HUES6 (cell line): ENCODE measurements at regions not wholly inside any gene's neighbourhood (a gene's known extent, or its start where the extent isn't known, plus 50 kb on each side); places are given as distances from the start of the nearest gene placed in this dataset.

Experiments
- H3K27ac ChIP-seq: 2 replicates; pipeline ENCODE4 v1.7.0; 2013; ENCODE audit warnings: low read depth, mild to moderate bottlenecking, low read length, inconsistent platforms
- H3K27me3 ChIP-seq: 2 replicates; pipeline ENCODE4 v1.6.1; 2013; ENCODE audit warnings: low read length; ENCODE audit not compliant: control insufficient read depth, insufficient read depth
- H3K36me3 ChIP-seq: 2 replicates; pipeline ENCODE4 v1.6.1; 2013; ENCODE audit warnings: low read length; ENCODE audit not compliant: control insufficient read depth, insufficient read depth
- H3K4me1 ChIP-seq: 2 replicates; pipeline ENCODE4 v1.6.1; 2013; ENCODE audit warnings: low read length; ENCODE audit not compliant: control insufficient read depth, insufficient read depth
- H3K4me3 ChIP-seq: 2 replicates; pipeline ENCODE4 v1.5.1; 2013; ENCODE audit warnings: low read depth, low read length
- H3K9ac ChIP-seq: one replicate; pipeline ENCODE4 v1.6.1; 2013; ENCODE audit warnings: mild to moderate bottlenecking, low read length
- H3K9me3 ChIP-seq: 2 replicates; pipeline ENCODE4 v1.6.1; 2013; ENCODE audit warnings: low read depth, low read length; ENCODE audit not compliant: control insufficient read depth, insufficient read depth

DNA sequence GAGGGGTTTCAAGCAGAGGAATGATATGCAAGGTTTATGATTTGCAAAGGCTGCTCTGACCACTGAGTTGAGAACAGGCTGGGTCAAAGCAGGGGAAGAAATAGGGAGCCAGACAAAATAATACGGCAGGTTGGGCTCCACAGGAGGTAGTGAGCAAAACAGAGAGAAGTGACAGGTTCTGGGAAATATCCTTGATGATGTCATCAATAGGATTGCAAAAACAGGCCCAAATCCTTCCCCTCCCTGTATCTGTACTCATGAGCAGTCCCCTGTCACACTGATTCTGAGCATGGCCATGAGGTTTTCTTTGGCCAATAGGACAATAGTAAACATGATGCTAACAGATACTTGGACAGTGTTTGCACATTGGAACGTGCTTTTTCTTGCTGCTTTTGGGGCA is 471.8 kb upstream of the BRINP1 start:
- Histone ChIP-seq H3K36me3 (no peaks in the 10 kb centered on the region), H3K4me1 (peaks cover 10% of the 10 kb centered on the region; the same call in 1 of the 2 replicates), H3K9ac (no peak overlapping the region), H3K27ac (no peak overlapping the region), H3K9me3 (no peaks in the 10 kb centered on the region), H3K4me3 (no peak overlapping the region), H3K27me3 (no peaks in the 10 kb centered on the region)

DNA sequence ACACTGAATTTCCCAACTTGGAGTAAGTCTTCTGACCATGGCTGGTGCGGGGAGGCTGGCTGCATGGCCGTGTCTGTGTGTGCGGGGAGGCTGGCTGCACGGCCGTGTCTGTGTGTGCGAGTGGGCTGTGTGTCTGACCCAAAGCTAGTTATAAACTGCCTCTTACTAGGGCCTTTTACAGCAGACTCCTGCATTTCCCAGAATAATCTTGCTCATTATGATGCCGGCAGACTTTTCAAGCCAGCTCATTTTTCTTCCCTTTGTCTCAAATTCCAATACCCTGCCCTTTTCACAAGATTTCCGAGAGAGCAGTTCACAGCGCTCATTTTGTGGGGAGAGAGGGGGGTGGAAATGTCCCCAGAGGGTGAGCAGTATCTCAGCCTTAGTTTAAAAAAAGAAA is 470.7 kb upstream of the BRINP1 start:
- Histone ChIP-seq H3K9me3 (no peaks in the 10 kb centered on the region), H3K27ac (no peak overlapping the region), H3K27me3 (no peaks in the 10 kb centered on the region), H3K4me3 (no peak overlapping the region), H3K36me3 (no peaks in the 10 kb centered on the region), H3K9ac (no peak overlapping the region), H3K4me1 (peaks cover 16% of the 10 kb centered on the region; the same call in 1 of the 2 replicates)

DNA sequence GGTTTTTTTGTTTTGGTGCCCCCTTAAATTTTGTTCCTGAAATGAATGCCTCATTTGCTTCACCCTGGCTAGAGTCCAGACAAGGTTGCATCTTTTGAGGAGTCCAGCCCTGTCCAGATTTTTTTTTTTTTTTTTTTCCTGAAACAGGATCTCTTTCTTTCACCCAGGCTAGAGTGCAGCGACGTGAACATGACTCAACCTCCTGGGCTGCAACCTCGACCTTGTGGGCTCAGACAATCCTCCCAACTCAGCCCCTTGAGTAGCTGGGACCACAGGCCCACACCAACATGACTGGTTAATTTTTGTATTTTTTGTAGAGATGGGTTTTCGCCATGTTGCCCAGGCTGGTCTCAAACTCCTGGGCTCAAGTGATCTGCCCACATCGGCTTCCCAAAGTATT is 469.0 kb upstream of the BRINP1 start:
- H3K9me3 ChIP-seq: no peaks in the 10 kb centered on the region
- H3K4me3 ChIP-seq: no peak overlapping the region

DNA sequence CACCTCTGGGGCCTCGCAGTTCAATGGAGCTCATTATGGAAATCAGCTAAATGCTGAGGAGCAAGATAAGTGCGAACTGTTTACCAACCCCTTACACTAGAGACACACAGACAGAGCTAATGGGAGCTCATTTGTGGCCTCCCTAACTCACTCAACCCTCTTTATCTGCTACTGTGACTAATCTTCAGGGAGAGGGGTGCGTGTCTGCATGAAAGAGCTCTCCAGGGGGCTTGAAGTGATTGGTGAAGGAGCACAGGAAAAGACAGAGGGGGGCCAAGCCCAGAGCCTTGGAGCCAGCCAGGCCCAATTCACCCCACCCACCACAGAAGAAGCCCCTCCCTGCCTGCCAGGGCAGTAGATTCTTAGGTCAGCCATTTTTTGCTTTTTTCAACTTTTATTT is 466.8 kb upstream of the BRINP1 start:
- no peak overlapping the region for H3K27ac ChIP-seq
- H3K4me3 ChIP-seq: no peak overlapping the region
- H3K9me3 ChIP-seq: no peaks in the 10 kb centered on the region
- no peaks in the 10 kb centered on the region for H3K36me3 ChIP-seq
- H3K4me1 ChIP-seq: peaks cover 16% of the 10 kb centered on the region; the same call in 1 of the 2 replicates
- H3K27me3 ChIP-seq: no peaks in the 10 kb centered on the region
- no peak overlapping the region for H3K9ac ChIP-seq

More for the DNA sequence above, 469.0 kb upstream of the BRINP1 start:
- Histone ChIP-seq H3K36me3 (no peaks in the 10 kb centered on the region), H3K27ac (no peak overlapping the region), H3K27me3 (no peaks in the 10 kb centered on the region), H3K9ac (no peak overlapping the region), H3K4me1 (peaks cover 16% of the 10 kb centered on the region; the same call in 1 of the 2 replicates)

DNA sequence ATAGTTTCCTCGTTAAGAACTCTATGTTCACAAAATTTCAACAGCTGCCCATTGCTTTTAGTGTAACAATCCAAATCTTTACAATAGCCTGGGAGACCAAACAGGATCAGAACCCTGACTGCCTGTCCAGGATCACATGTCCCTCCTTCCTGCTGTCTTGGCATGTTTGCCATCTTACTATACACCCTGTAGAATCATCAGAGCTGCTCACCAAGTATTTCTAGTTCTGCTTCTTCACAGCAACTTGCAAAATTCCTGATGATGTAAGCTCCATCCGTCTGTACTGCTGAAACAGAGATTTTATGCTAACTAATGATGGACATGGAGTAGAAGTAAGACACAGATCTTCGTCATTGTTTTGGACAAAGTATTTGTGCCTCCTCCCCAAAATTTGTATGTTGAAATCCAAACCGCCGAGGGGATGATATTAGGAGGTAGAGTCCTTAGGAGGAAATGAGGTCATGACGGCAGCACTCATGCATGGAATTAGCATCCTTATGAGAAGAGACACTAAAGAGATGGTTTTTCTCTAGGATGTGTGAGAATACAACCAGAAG is 464.9 kb upstream of the BRINP1 start:
- Histone ChIP-seq H3K36me3 (no peaks in the 10 kb centered on the region), H3K27ac (no peak overlapping the region), H3K4me1 (peaks cover 11% of the 10 kb centered on the region; the same call in 1 of the 2 replicates), H3K4me3 (no peak overlapping the region), H3K27me3 (no peaks in the 10 kb centered on the region), H3K9ac (no peak overlapping the region), H3K9me3 (no peaks in the 10 kb centered on the region)

DNA sequence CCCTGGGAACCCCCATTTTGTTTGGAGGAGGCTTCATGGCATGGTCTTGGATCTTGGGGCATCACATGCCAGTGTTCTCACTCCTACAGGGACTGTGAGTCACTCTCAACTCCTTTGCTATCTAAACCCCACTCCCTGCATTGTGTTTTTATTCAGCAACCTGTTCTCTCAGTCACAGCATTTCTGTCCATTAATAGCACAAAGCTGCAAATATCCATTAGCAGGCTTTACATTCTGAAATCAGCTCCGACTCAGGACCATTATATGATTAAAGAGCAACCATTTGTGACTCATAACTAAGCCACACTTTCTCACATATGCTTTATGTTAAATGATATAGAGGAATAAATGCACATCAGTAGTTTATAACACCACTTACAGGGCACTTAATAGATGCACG is 462.1 kb upstream of the BRINP1 start:
- no peaks in the 10 kb centered on the region for H3K9me3 ChIP-seq
- H3K27me3 ChIP-seq: no peaks in the 10 kb centered on the region
- no peak overlapping the region for H3K27ac ChIP-seq

DNA sequence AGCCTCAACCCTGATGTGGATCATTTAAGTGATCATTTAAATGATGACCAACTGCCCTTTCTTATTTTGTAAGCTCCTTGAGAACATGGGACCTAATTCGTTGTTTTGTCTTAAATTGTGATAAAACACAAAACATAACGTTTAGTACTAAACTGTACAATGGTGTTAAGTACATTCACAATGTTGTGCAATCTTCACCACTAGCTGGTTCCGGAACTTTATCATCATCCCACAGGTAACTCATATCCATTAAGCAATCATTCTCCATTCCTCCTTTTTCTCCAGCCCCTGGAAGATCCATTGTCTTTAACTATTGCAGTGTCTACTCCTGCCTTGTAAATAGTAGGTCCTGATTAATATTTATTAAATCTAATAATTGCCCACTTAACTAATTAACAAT is 460.5 kb upstream of the BRINP1 start:
- no peaks in the 10 kb centered on the region for H3K27me3 ChIP-seq
- H3K27ac ChIP-seq: no peak overlapping the region
- no peaks in the 10 kb centered on the region for H3K9me3 ChIP-seq
- H3K9ac ChIP-seq: no peak overlapping the region
- no peaks in the 10 kb centered on the region for H3K4me1 ChIP-seq
- no peaks in the 10 kb centered on the region for H3K36me3 ChIP-seq
- no peak overlapping the region for H3K4me3 ChIP-seq

More for the DNA sequence above, 462.1 kb upstream of the BRINP1 start:
- Histone ChIP-seq H3K4me3 (no peak overlapping the region), H3K36me3 (no peaks in the 10 kb centered on the region), H3K9ac (no peak overlapping the region), H3K4me1 (peaks cover 8% of the 10 kb centered on the region; the same call in 1 of the 2 replicates)

DNA sequence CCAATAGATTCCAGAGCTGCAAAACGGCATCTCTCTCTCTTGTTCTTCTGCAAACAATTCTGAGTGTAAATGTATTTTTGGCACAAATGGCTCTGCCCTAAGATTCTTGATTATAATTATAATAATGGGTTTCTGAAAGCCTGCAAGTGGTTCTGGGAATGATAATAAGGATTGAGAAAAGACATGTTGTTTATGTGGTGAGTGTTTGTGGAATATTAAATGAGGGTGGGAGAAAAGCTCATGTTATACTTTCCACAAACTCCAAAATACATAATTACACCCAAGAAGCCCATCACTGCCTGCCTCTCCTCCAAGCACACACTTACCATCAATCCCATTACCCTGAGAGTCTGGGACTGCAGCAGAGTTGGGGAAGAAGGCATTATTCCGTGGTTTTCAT is 460.0 kb upstream of the BRINP1 start:
- H3K9me3 ChIP-seq: no peaks in the 10 kb centered on the region
- H3K9ac ChIP-seq: no peak overlapping the region
- no peak overlapping the region for H3K4me3 ChIP-seq
- no peak overlapping the region for H3K27ac ChIP-seq
- H3K4me1 ChIP-seq: no peaks in the 10 kb centered on the region
- H3K36me3 ChIP-seq: no peaks in the 10 kb centered on the region
- H3K27me3 ChIP-seq: no peaks in the 10 kb centered on the region

DNA sequence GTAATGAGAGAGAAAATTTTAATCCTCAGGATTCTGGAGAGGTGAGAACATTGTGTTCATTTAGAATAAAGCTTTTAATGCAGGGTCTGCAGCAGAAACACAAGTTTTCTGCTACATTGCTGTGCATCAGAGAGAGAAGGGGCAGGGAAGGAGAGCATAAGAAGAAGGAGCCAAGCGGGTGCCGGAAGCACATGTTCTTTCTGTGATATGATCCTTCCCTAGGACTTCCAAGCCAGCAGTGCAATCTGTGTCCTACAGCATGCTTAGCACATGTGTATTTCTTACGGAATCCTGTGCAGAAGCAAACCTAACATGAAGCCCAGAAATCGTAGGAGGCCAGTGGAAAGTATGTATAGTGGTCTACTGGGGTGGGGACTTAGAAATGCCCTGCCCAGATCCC is 458.3 kb upstream of the BRINP1 start:
- Histone ChIP-seq H3K9me3 (no peaks in the 10 kb centered on the region), H3K4me3 (no peak overlapping the region), H3K27ac (no peak overlapping the region), H3K27me3 (no peaks in the 10 kb centered on the region), H3K9ac (no peak overlapping the region), H3K4me1 (no peaks in the 10 kb centered on the region), H3K36me3 (no peaks in the 10 kb centered on the region)

DNA sequence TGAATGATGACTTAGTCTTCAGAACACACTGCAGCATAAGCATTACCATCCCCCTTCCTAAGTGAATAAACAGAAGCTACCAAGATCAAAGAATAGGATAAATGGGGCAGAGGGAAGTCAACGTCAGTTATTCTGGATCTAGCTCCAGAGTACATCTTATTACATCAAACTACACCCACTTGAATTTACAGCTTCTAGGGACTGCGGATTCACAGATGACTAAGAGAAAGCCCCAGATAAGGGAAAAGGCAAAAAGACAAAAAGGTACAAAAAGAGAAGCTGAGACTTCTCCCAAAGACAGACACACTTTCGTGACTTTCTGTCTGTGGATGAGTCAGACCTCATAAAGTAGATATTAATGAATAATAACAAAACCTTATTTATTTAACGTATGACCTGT is 457.9 kb upstream of the BRINP1 start:
- no peaks in the 10 kb centered on the region for H3K27me3 ChIP-seq
- no peak overlapping the region for H3K9ac ChIP-seq
- no peaks in the 10 kb centered on the region for H3K9me3 ChIP-seq
- H3K27ac ChIP-seq: no peak overlapping the region
- H3K4me1 ChIP-seq: no peaks in the 10 kb centered on the region
- H3K36me3 ChIP-seq: no peaks in the 10 kb centered on the region
- H3K4me3 ChIP-seq: no peak overlapping the region

DNA sequence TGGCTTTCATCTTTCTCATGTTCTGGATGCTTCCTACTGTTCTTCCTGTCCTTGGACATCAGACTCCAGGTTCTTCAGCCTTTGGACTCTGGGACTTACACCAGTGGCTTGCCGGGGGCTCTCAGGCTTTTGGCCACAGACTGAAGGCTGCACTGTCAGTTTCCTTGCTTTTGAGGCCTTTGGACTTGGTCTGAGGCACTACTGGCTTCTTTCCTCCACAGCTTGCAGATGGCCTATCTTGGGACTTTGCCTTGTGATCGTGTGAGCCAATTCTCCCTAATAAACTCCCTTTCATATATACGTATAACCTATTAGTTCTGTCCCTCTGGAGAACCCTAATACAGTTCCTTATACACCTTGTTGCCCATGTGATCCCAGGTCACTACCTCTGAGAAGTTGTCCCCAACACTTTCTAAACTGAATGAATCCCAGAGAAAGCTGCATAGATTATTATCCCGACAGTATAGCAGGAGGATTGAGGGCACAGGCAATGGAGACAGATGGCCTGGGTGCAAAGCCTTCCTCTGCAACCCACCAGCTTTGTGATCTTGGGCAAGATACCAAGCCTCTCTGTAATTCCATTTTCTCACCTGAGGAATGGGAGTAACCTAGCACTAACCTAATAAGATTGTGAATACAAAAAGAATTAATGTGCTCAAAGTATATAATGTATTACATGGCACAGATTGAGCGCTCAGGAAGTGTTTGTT is 449.6 kb upstream of the BRINP1 start:
- Histone ChIP-seq H3K36me3 (no peaks in the 10 kb centered on the region), H3K4me3 (no peak overlapping the region), H3K9me3 (no peaks in the 10 kb centered on the region), H3K4me1 (peaks cover 8% of the 10 kb centered on the region; the same call in 1 of the 2 replicates), H3K27me3 (no peaks in the 10 kb centered on the region), H3K9ac (no peak overlapping the region), H3K27ac (no peak overlapping the region)
